Aorta (tissue), 5 donors: ENCODE measurements at regions not wholly inside any gene's neighbourhood (a gene's known extent, or its start where the extent isn't known, plus 50 kb on each side); places are given as distances from the start of the nearest gene placed in this dataset.
A peak's percentile ranks its signal among the peaks of the same experiment; 100 is the strongest.
"Not testable (repeated sequence)": the region's sequence is repeated elsewhere in the genome, so short reads cannot be mapped to it uniquely, and the experiment has no call there.

Source experiments
- ATAC-seq: fragments of 200-7000 bp; cut with Tn5 transposase; one replicate; pipeline ENCODE4 v1.9.1; 2022; ENCODE audit warnings: moderate library complexity; ENCODE audit not compliant: low FRiP score
- DNase-seq, 2 donors: peaks; one replicate each; pipeline ENCODE4 v3.0.0-alpha.2; 2020
- H3K27ac ChIP-seq, 2 donors: one replicate each; pipeline ENCODE4 v1.5.1; 2013; ENCODE audit warnings: low read length in 2 of 2, mild to moderate bottlenecking in 2 of 2, moderate library complexity in 2 of 2, control low read depth in 1 of 2, inconsistent platforms in 1 of 2, low read depth in 1 of 2
- H3K27me3 ChIP-seq, 2 donors: one replicate each; pipeline ENCODE4 v1.6.1; 2013; ENCODE audit warnings: control low read depth in 1 of 2, low read length in 1 of 2, mild to moderate bottlenecking in 1 of 2, moderate library complexity in 1 of 2; ENCODE audit not compliant: insufficient read depth in 2 of 2, control insufficient read depth in 1 of 2
- H3K36me3 ChIP-seq, 2 donors: one replicate each; pipeline ENCODE4 v1.6.1; 2013; ENCODE audit warnings: control low read depth in 1 of 2, low read length in 1 of 2, mild to moderate bottlenecking in 1 of 2; ENCODE audit not compliant: insufficient read depth in 2 of 2, control insufficient read depth in 1 of 2
- H3K4me1 ChIP-seq, 2 donors: one replicate each; pipeline ENCODE4 v1.6.1; 2013; ENCODE audit warnings: low read length in 2 of 2, control low read depth in 1 of 2, mild to moderate bottlenecking in 1 of 2, moderate library complexity in 1 of 2; ENCODE audit not compliant: insufficient read depth in 2 of 2, control insufficient read depth in 1 of 2
- H3K4me3 ChIP-seq, 2 donors: one replicate each; pipeline ENCODE4 v1.5.1; 2013; ENCODE audit warnings: low read length in 2 of 2, control low read depth in 1 of 2, mild to moderate bottlenecking in 1 of 2
- H3K9me3 ChIP-seq: one replicate; pipeline ENCODE4 v1.6.1; 2013; ENCODE audit warnings: mild to moderate bottlenecking, low read length; ENCODE audit not compliant: control insufficient read depth
- WGBS, 2 donors: extraction: QIAGEN DNeasy Blood & Tissue Kit; methylation state at CpG; one replicate each; pipeline ENCODE4 v1.1.7; 2013; 5-methylcytosine and 5-hydroxymethylcytosine counted together
- intact Hi-C, 2 donors: fragments of 100-400 bp; cut with DNase I; formaldehyde crosslinking; loops; one replicate each; pipeline versions ENCODE4 v1.14.2 to v1.15.0; 2022
- donor health status: healthy with polysubstance abuse.
- donor health status: Bipolar disorder and iron deficiency.
- donor health status: DM: no; HTN: no; CAD: no.
- donor health status: DM: no; HTN: no; CAD: no.
- donor health status: DM: yes; HTN: yes; CAD: no.

GRCh38 chr3:8436661-8437287 lies 64.8 kb upstream of the LMCD1 start:
- no peaks in the 10 kb centered on the region for H3K36me3 ChIP-seq
- H3K27ac ChIP-seq: no peak overlapping the region
- intact Hi-C loops: no loop called here
- H3K4me3 ChIP-seq: no peak overlapping the region
- no peaks in the 10 kb centered on the region for H3K27me3 ChIP-seq
- no peaks in the 10 kb centered on the region for H3K9me3 ChIP-seq
- no peaks in the 10 kb centered on the region for H3K4me1 ChIP-seq
- DNase-seq: no peak
- 55% methylated on average over 8 of the region's 8 CpGs for WGBS, 2 donors
- ATAC-seq: peak; percentile 36

- Histone ChIP-seq H3K9me3 (no peaks in the 10 kb centered on the region), H3K27me3 (no peaks in the 10 kb centered on the region), H3K4me1 (no peaks in the 10 kb centered on the region), H3K4me3 (no peak overlapping the region), H3K27ac (no peak overlapping the region), H3K36me3 (no peaks in the 10 kb centered on the region)
- intact Hi-C loops: no loop called here
- no peak for DNase-seq
- ATAC-seq: no peak
- WGBS, 2 donors: 47 to 55% methylated on average over 6 to 7 of the region's 7 CpGs
Observed at GRCh38 chr3:8438507-8439079, 63.0 kb upstream of the LMCD1 start.

- not testable (repeated sequence) for H3K4me3 ChIP-seq, H3K27ac ChIP-seq, H3K36me3 ChIP-seq, H3K9me3 ChIP-seq, H3K27me3 ChIP-seq, ATAC-seq, DNase-seq, H3K4me1 ChIP-seq
- 95 to 97% methylated on average over 25 to 30 of the region's 30 CpGs for WGBS, 2 donors
- intact Hi-C loops: loop anchor here in 1 of 2 donors (5.0 kb wide), 2 partner anchors 167 to 182 kb away; no protein-coding TSS in a partner anchor
Observed at GRCh38 chr3:8440142-8440541, 61.5 kb upstream of the LMCD1 start.

GRCh38 chr3:8441969-8442559 lies 59.6 kb upstream of the LMCD1 start:
- ATAC-seq (peak; percentile 69), DNase-seq (no peak)
- H3K27me3 ChIP-seq: no peaks in the 10 kb centered on the region
- H3K4me1 ChIP-seq: peaks cover 0 to 2% of the 10 kb centered on the region in 2 donors
- H3K4me3 ChIP-seq: no peak overlapping the region
- no peaks in the 10 kb centered on the region for H3K9me3 ChIP-seq
- H3K36me3 ChIP-seq: no peaks in the 10 kb centered on the region
- 26 to 30% methylated on average over 8 of the region's 8 CpGs for WGBS, 2 donors
- H3K27ac ChIP-seq: peak overlapping the region; percentile 58 to 59
- intact Hi-C loops: loop anchor here (1.0 to 5.0 kb wide), 4 partner anchors 165 to 181 kb away; no protein-coding TSS in a partner anchor

- H3K27me3 ChIP-seq: no peaks in the 10 kb centered on the region
- intact Hi-C loops: loop anchor here (1.0 to 5.0 kb wide), 4 partner anchors 164 to 180 kb away; no protein-coding TSS in a partner anchor
- H3K4me3 ChIP-seq: no peak overlapping the region
- no peaks in the 10 kb centered on the region for H3K9me3 ChIP-seq
- 44 to 52% methylated on average over 4 of the region's 4 CpGs for WGBS, 2 donors
- peaks cover 0 to 2% of the 10 kb centered on the region in 2 donors for H3K4me1 ChIP-seq
- no peaks in the 10 kb centered on the region for H3K36me3 ChIP-seq
- DNase-seq: no peak
- peak overlapping the region; percentile 16 to 90 for H3K27ac ChIP-seq
- ATAC-seq: peak; percentile 28
Observed at GRCh38 chr3:8442993-8443650, 58.5 kb upstream of the LMCD1 start.

- Histone ChIP-seq H3K27me3 (no peaks in the 10 kb centered on the region), H3K36me3 (no peaks in the 10 kb centered on the region), H3K27ac (peak overlapping the region; percentile 96 to 99), H3K9me3 (no peaks in the 10 kb centered on the region), H3K4me1 (peaks cover 0 to 2% of the 10 kb centered on the region in 2 donors), H3K4me3 (no peak overlapping the region)
- DNase-seq (peak; percentile 92 to 94), ATAC-seq (peak; percentile 92)
- intact Hi-C loops: loop anchor here (1.0 to 5.0 kb wide), 3 partner anchors 57 to 178 kb away; partner anchors contain the start of gene LMCD1 (in 1 of the 2)
- WGBS, 2 donors: 18 to 19% methylated on average over 15 of the region's 15 CpGs
Observed at GRCh38 chr3:8443829-8444791, 57.5 kb upstream of the LMCD1 start.

GRCh38 chr3:8444883-8445282 lies 56.7 kb upstream of the LMCD1 start:
- Histone ChIP-seq H3K36me3 (no peaks in the 10 kb centered on the region), H3K27me3 (no peaks in the 10 kb centered on the region), H3K4me3 (no peak overlapping the region), H3K27ac (peak overlapping the region; percentile 76 to 94), H3K4me1 (peaks cover 0 to 2% of the 10 kb centered on the region in 2 donors), H3K9me3 (no peaks in the 10 kb centered on the region)
- DNase-seq (no peak), ATAC-seq (no peak)
- intact Hi-C loops: loop anchor here (1.0 to 5.0 kb wide), 3 partner anchors 56 to 177 kb away; partner anchors contain the start of gene LMCD1 (in 1 of the 2)
- 94 to 98% methylated on average over 3 of the region's 3 CpGs for WGBS, 2 donors

GRCh38 chr3:8445861-8446260 lies 55.8 kb upstream of the LMCD1 start:
- Histone ChIP-seq H3K36me3 (no peaks in the 10 kb centered on the region), H3K4me3 (no peak overlapping the region), H3K27ac (peak overlapping the region; percentile 37 to 57), H3K9me3 (no peaks in the 10 kb centered on the region), H3K4me1 (peaks cover 0 to 2% of the 10 kb centered on the region in 2 donors), H3K27me3 (no peaks in the 10 kb centered on the region)
- DNase-seq: no peak
- no peak for ATAC-seq
- intact Hi-C loops: no loop called here
- WGBS, 2 donors: 5% methylated on average over 2 of the region's 2 CpGs
